Trophoblast cell (in vitro differentiated cells and primary cell): ENCODE measurements at regions not wholly inside any gene's neighbourhood (a gene's known extent, or its start where the extent isn't known, plus 50 kb on each side); places are given as distances from the start of the nearest gene placed in this dataset.

ENCODE experiments used
- DNase-seq, 2 donors: peaks; one replicate each; pipeline ENCODE4 v3.0.0-alpha.2; 2016
- H2AFZ ChIP-seq: 2 replicates; pipeline ENCODE4 v1.6.1; 2013; ENCODE audit warnings: low read length, moderate library complexity, mild to moderate bottlenecking; ENCODE audit not compliant: insufficient read depth, poor library complexity
- H2AK5ac ChIP-seq: 2 replicates; pipeline ENCODE4 v1.6.1; 2013; ENCODE audit warnings: mild to moderate bottlenecking, low read length
- H2BK120ac ChIP-seq: 2 replicates; pipeline ENCODE4 v1.6.1; 2013; ENCODE audit warnings: low read length, mild to moderate bottlenecking, moderate library complexity; ENCODE audit not compliant: insufficient read depth, poor library complexity
- H2BK12ac ChIP-seq: 2 replicates; pipeline ENCODE4 v1.6.1; 2013; ENCODE audit warnings: mild to moderate bottlenecking, low read length, moderate library complexity
- H2BK5ac ChIP-seq: 2 replicates; pipeline ENCODE4 v1.6.1; 2013; ENCODE audit warnings: low read length, low read depth, moderate library complexity, mild to moderate bottlenecking; ENCODE audit not compliant: poor library complexity
- H3K14ac ChIP-seq: 2 replicates; pipeline ENCODE4 v1.6.1; 2013; ENCODE audit warnings: mild to moderate bottlenecking, low read length
- H3K18ac ChIP-seq: 2 replicates; pipeline ENCODE4 v1.6.1; 2013; ENCODE audit warnings: mild to moderate bottlenecking, low read length
- H3K23ac ChIP-seq: 2 replicates; pipeline ENCODE4 v1.6.1; 2013; ENCODE audit warnings: low read length
- H3K27ac ChIP-seq: 2 replicates; pipeline ENCODE4 v1.5.1; 2013; ENCODE audit warnings: low read depth, mild to moderate bottlenecking, inconsistent platforms, low read length, moderate library complexity
- H3K27me3 ChIP-seq: 2 replicates; pipeline ENCODE4 v1.6.1; 2013; ENCODE audit warnings: inconsistent platforms, mild to moderate bottlenecking, low read length, moderate library complexity; ENCODE audit not compliant: insufficient read depth
- H3K36me3 ChIP-seq, 2 experiments: 1 replicate in 1 of 2; 2 replicates in 1 of 2; pipeline ENCODE4 v1.6.1; 2013; ENCODE audit warnings: low read length in 2 of 2, mild to moderate bottlenecking in 2 of 2, moderate library complexity in 1 of 2; ENCODE audit not compliant: insufficient read depth in 2 of 2, control insufficient read depth in 1 of 2
- H3K4ac ChIP-seq: 2 replicates; pipeline ENCODE4 v1.6.1; 2013; ENCODE audit warnings: low read depth, mild to moderate bottlenecking, low read length, moderate library complexity
- H3K4me1 ChIP-seq, 2 experiments: 1 replicate in 1 of 2; 2 replicates in 1 of 2; pipeline ENCODE4 v1.6.1; 2013; ENCODE audit warnings: low read length in 2 of 2, mild to moderate bottlenecking in 2 of 2, moderate library complexity in 1 of 2; ENCODE audit not compliant: insufficient read depth in 2 of 2, control insufficient read depth in 1 of 2
- H3K4me2 ChIP-seq: 2 replicates; pipeline ENCODE4 v1.6.1; 2013; ENCODE audit warnings: inconsistent platforms, mild to moderate bottlenecking, low read length, moderate library complexity
- H3K4me3 ChIP-seq: 2 replicates; pipeline ENCODE4 v1.5.1; 2013; ENCODE audit warnings: mild to moderate bottlenecking, low read depth, low read length, inconsistent platforms
- H3K79me1 ChIP-seq: one replicate; pipeline ENCODE4 v1.6.1; 2013; ENCODE audit warnings: low read length
- H3K79me2 ChIP-seq: 2 replicates; pipeline ENCODE4 v1.6.1; 2013; ENCODE audit warnings: low read length, mild to moderate bottlenecking; ENCODE audit not compliant: control insufficient read depth, insufficient read depth, poor library complexity
- H3K9ac ChIP-seq: 2 replicates; pipeline ENCODE4 v1.6.1; 2013; ENCODE audit warnings: mild to moderate bottlenecking, low read length
- H3K9me3 ChIP-seq: 2 replicates; pipeline ENCODE4 v1.6.1; 2013; ENCODE audit warnings: low read depth, mild to moderate bottlenecking, control low read depth, inconsistent platforms, low read length; ENCODE audit not compliant: insufficient read depth
- H4K12ac ChIP-seq: 2 replicates; pipeline ENCODE4 v1.6.1; 2013; ENCODE audit warnings: low read depth, mild to moderate bottlenecking, low read length, moderate library complexity
- H4K8ac ChIP-seq: 2 replicates; pipeline ENCODE4 v1.6.1; 2013; ENCODE audit warnings: low read depth, mild to moderate bottlenecking, low read length, moderate library complexity
- H4K91ac ChIP-seq: one replicate; pipeline ENCODE4 v1.6.1; 2013; ENCODE audit warnings: low read depth, mild to moderate bottlenecking, low read length, moderate library complexity
- WGBS: extraction: QIAGEN DNeasy Blood & Tissue Kit; methylation state at CpG from one replicate; pipeline ENCODE4 v1.1.7; 2013; ENCODE audit warnings: missing lambda C conversion rate; ENCODE audit not compliant: insufficient read length, insufficient coverage; ENCODE audit errors: extremely low coverage; 5-methylcytosine and 5-hydroxymethylcytosine counted together

DNA sequence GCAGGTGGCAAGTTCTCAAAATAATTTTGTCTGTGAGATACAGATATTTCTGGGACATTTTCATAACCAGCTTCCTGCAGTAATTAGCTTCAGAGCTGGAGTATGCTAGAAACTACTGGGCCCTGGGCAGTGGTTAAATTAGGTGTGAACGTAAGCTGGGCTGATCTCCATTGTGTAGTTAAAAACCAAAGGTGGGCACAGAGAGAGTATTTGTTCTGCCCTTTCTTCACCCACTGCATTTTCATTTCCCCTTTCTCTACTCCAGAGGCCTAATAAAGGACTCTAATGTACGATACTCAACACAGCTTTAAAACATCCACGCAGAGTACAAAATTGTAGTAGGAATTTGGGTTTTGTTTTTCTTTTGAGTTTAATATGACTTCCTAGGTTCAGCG is 252.7 kb downstream of the SPRY1 start:
- Histone ChIP-seq H3K4me3 (no peak overlapping the region), H3K23ac (no peak overlapping the region), H3K18ac (no peak overlapping the region), H3K14ac (no peak overlapping the region), H2BK12ac (no peak overlapping the region), H3K27ac (no peak overlapping the region), H4K12ac (no peak overlapping the region), H2BK120ac (no peak overlapping the region), H3K4me1 (no peaks in the 10 kb centered on the region), H3K4ac (no peak overlapping the region), H3K79me2 (no peaks in the 10 kb centered on the region), H2AK5ac (no peak overlapping the region), H3K9ac (no peak overlapping the region), H2AFZ (no peak overlapping the region), H3K9me3 (no peaks in the 10 kb centered on the region), H3K27me3 (no peaks in the 10 kb centered on the region), H2BK5ac (no peak overlapping the region), H3K79me1 (no peaks in the 10 kb centered on the region), H3K4me2 (no peak overlapping the region), H4K91ac (no peak overlapping the region), H3K36me3 (no peaks in the 10 kb centered on the region), H4K8ac (no peak overlapping the region)
- WGBS = no CpG with 5 or more reads among the region's 4 CpGs
- DNase-seq = no peak

DNA sequence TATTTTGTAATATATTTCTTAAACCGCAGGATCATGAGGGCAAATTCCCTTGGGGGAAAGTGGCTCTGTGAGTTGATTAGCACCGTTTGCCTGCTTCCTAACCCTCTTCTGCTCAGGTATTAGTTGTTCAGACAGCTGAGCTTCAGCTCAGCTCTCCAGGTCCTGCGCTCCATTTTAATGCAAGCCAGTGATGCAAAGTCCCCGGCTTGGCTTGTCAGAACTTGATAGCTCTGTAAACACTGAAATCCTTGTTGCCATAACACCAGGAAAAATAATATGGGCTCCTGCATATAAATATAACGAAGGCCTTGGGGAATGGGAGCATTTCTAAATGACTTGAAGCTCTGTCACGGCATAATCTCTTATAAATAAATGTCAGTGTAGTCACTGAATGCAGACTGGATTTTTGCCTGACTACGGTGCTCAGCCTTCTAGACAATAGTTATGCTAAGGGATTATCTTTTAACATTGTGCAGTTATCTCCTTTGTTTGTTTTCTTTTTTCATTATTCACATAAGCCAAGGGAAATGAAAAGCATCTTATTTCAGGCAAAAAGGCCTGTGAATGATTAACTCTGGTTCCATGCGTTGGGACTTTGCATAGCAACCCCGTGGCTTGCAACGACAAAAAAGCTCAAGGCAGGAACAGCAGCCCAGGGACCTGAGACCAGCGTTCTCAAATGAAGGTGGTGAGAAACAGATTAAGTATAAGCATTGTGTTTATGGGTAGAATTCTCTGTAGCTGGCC is 253.2 kb downstream of the SPRY1 start:
- H3K14ac ChIP-seq = no peak overlapping the region
- peak; percentile 69 to 81 for DNase-seq

GRCh38 chr4:123651066-123651465 is 254.5 kb downstream of the SPRY1 start:
- Histone ChIP-seq H3K36me3 (no peaks in the 10 kb centered on the region), H3K4me2 (no peak overlapping the region), H4K91ac (no peak overlapping the region), H2BK120ac (no peak overlapping the region), H3K79me1 (no peaks in the 10 kb centered on the region), H3K18ac (no peak overlapping the region), H3K27ac (no peak overlapping the region), H2BK5ac (no peak overlapping the region), H3K9ac (no peak overlapping the region), H2AK5ac (no peak overlapping the region), H2AFZ (no peak overlapping the region), H3K23ac (no peak overlapping the region), H3K4me1 (no peaks in the 10 kb centered on the region), H3K27me3 (no peaks in the 10 kb centered on the region), H3K14ac (no peak overlapping the region), H4K12ac (no peak overlapping the region), H2BK12ac (no peak overlapping the region), H3K79me2 (no peaks in the 10 kb centered on the region), H3K4me3 (no peak overlapping the region), H3K9me3 (no peaks in the 10 kb centered on the region), H3K4ac (no peak overlapping the region), H4K8ac (no peak overlapping the region)
- WGBS = no CpG with 5 or more reads among the region's 2 CpGs
- DNase-seq = no peak

More for the DNA sequence above, 253.2 kb downstream of the SPRY1 start:
- H3K23ac ChIP-seq = no peak overlapping the region
- no peak overlapping the region for H3K18ac ChIP-seq
- no peak overlapping the region for H3K4ac ChIP-seq
- H3K9ac ChIP-seq = no peak overlapping the region
- H2AK5ac ChIP-seq = no peak overlapping the region
- H3K9me3 ChIP-seq = no peaks in the 10 kb centered on the region
- H3K27me3 ChIP-seq = no peaks in the 10 kb centered on the region
- H2AFZ ChIP-seq = peak overlapping the region; percentile 52
- H2BK120ac ChIP-seq = no peak overlapping the region
- H3K27ac ChIP-seq = no peak overlapping the region
- H4K8ac ChIP-seq = no peak overlapping the region
- no peaks in the 10 kb centered on the region for H3K79me2 ChIP-seq
- no peaks in the 10 kb centered on the region for H3K36me3 ChIP-seq
- no peak overlapping the region for H4K12ac ChIP-seq
- no peaks in the 10 kb centered on the region for H3K4me1 ChIP-seq
- no peak overlapping the region for H3K4me2 ChIP-seq
- no peak overlapping the region for H3K4me3 ChIP-seq
- no peaks in the 10 kb centered on the region for H3K79me1 ChIP-seq
- WGBS = no CpG with 5 or more reads among the region's 11 CpGs
- H2BK12ac ChIP-seq = no peak overlapping the region
- no peak overlapping the region for H4K91ac ChIP-seq
- H2BK5ac ChIP-seq = no peak overlapping the region

GRCh38 chr4:123651536-123652180 is 255.1 kb downstream of the SPRY1 start:
- H3K9ac ChIP-seq = no peak overlapping the region
- no peak overlapping the region for H4K91ac ChIP-seq
- no peak overlapping the region for H3K18ac ChIP-seq
- no peak overlapping the region for H3K4me2 ChIP-seq
- H2BK5ac ChIP-seq = no peak overlapping the region
- no peaks in the 10 kb centered on the region for H3K4me1 ChIP-seq
- no peak overlapping the region for H3K4ac ChIP-seq
- H3K9me3 ChIP-seq = peaks cover 3% of the 10 kb centered on the region
- no peaks in the 10 kb centered on the region for H3K79me2 ChIP-seq
- no peak overlapping the region for H3K27ac ChIP-seq
- WGBS = no CpG with 5 or more reads among the region's 1 CpG
- no peak overlapping the region for H3K14ac ChIP-seq
- no peak overlapping the region for H4K12ac ChIP-seq
- H3K27me3 ChIP-seq = no peaks in the 10 kb centered on the region
- H3K36me3 ChIP-seq = no peaks in the 10 kb centered on the region
- no peak overlapping the region for H4K8ac ChIP-seq
- no peak overlapping the region for H2BK12ac ChIP-seq
- H3K4me3 ChIP-seq = no peak overlapping the region
- no peak for DNase-seq
- H2BK120ac ChIP-seq = no peak overlapping the region
- H2AFZ ChIP-seq = no peak overlapping the region
- no peak overlapping the region for H2AK5ac ChIP-seq
- no peak overlapping the region for H3K23ac ChIP-seq
- H3K79me1 ChIP-seq = no peaks in the 10 kb centered on the region
